ENCODE measurements at regions not wholly inside any gene's neighbourhood (a gene's known extent, or its start where the extent isn't known, plus 50 kb on each side); places are given as distances from the start of the nearest gene placed in this dataset.
"Not testable (repeated sequence)": the region's sequence is repeated elsewhere in the genome, so short reads cannot be mapped to it uniquely, and the experiment has no call there.

GRCh38 chr2:145367334-145367733 is 847.4 kb upstream of the ZEB2 start:
- H3K27me3 ChIP-seq (ENCODE audit: control insufficient read depth in 1 of 2, insufficient read depth in 1 of 2, low read length in 2 of 2); H2AK5ac ChIP-seq (ENCODE audit: low read length, severe bottlenecking); H2BK12ac ChIP-seq (ENCODE audit: low read length in 2 of 2); H2BK120ac ChIP-seq (ENCODE audit: low read depth, low read length); H3K23ac ChIP-seq (ENCODE audit: low read length in 2 of 2); H2AFZ ChIP-seq (ENCODE audit: low read depth, low read length); H3K4me3 ChIP-seq (ENCODE audit: insufficient read depth in 1 of 2, low read depth in 1 of 2, low read length in 2 of 2); H3K9ac ChIP-seq (ENCODE audit: low read length); H3K4me1 ChIP-seq (ENCODE audit: control insufficient read depth, insufficient read depth, low read depth, low read length); DNase-seq; H2BK15ac ChIP-seq (ENCODE audit: low read depth, poor library complexity, severe bottlenecking); H3K36me3 ChIP-seq (ENCODE audit: control insufficient read depth in 1 of 2, insufficient read depth in 2 of 2, low read depth in 1 of 2, low read length in 2 of 2); H3K79me1 ChIP-seq (replicated peaks; ENCODE audit: low read length, poor library complexity, severe bottlenecking); H3K4me2 ChIP-seq (ENCODE audit: low read length, poor library complexity, severe bottlenecking); H3K4ac ChIP-seq (ENCODE audit: low read depth in 1 of 2, low read length in 2 of 2); H4K8ac ChIP-seq (ENCODE audit: low read length); H3K9me3 ChIP-seq (ENCODE audit: control insufficient read depth, low read length); H3K27ac ChIP-seq (ENCODE audit: low read length, poor library complexity, severe bottlenecking); H3K18ac ChIP-seq (ENCODE audit: low read depth in 1 of 2, low read length in 2 of 2); H2BK5ac ChIP-seq (ENCODE audit: low read depth, low read length, poor library complexity, severe bottlenecking); H3K14ac ChIP-seq (ENCODE audit: low read length in 2 of 2); H4K91ac ChIP-seq (ENCODE audit: low read length): not testable (repeated sequence)
- 100% methylated on average over 2 of the region's 3 CpGs for WGBS

DNA sequence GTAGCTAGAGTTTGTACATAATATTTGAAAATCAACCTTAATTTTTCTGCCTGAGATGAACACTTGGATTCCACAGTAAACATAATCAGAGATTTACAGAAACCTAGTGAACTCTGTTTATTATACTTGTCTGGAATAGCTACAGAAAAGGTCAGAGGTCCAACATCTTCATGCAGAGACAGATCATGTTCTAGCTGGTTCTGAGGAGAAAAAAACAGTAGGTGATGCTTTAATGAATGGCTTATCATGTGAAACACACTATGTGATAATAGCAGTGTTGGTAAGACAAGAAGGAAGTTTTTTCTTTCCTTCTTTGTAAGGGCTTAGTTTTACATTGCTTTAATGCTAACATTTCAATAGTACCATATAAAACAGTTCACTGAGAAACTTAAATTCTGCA is 846.4 kb upstream of the ZEB2 start:
- Histone ChIP-seq H2BK15ac (ENCODE audit: low read depth, poor library complexity, severe bottlenecking) (no peak overlapping the region), H3K9me3 (ENCODE audit: control insufficient read depth, low read length) (no peaks in the 10 kb centered on the region), H4K91ac (ENCODE audit: low read length) (no peak overlapping the region), H2BK120ac (ENCODE audit: low read depth, low read length) (no peak overlapping the region), H2AK5ac (ENCODE audit: low read length, severe bottlenecking) (no peak overlapping the region), H3K4ac (ENCODE audit: low read depth in 1 of 2, low read length in 2 of 2) (no peak overlapping the region), H3K4me2 (ENCODE audit: low read length, poor library complexity, severe bottlenecking) (no peak overlapping the region), H3K14ac (ENCODE audit: low read length in 2 of 2) (no peak overlapping the region), H3K36me3 (ENCODE audit: control insufficient read depth in 1 of 2, insufficient read depth in 2 of 2, low read depth in 1 of 2, low read length in 2 of 2) (no peaks in the 10 kb centered on the region), H3K79me1 (replicated peaks; ENCODE audit: low read length, poor library complexity, severe bottlenecking) (no peaks in the 10 kb centered on the region), H3K4me3 (ENCODE audit: insufficient read depth in 1 of 2, low read depth in 1 of 2, low read length in 2 of 2) (no peak overlapping the region), H2BK5ac (ENCODE audit: low read depth, low read length, poor library complexity, severe bottlenecking) (no peak overlapping the region), H4K8ac (ENCODE audit: low read length) (no peak overlapping the region), H3K9ac (ENCODE audit: low read length) (no peak overlapping the region), H2BK12ac (ENCODE audit: low read length in 2 of 2) (no peak overlapping the region), H3K18ac (ENCODE audit: low read depth in 1 of 2, low read length in 2 of 2) (no peak overlapping the region), H3K27me3 (ENCODE audit: control insufficient read depth in 1 of 2, insufficient read depth in 1 of 2, low read length in 2 of 2) (no peaks in the 10 kb centered on the region), H3K23ac (ENCODE audit: low read length in 2 of 2) (no peak overlapping the region), H2AFZ (ENCODE audit: low read depth, low read length) (no peak overlapping the region), H3K27ac (ENCODE audit: low read length, poor library complexity, severe bottlenecking) (no peak overlapping the region), H3K4me1 (ENCODE audit: control insufficient read depth, insufficient read depth, low read depth, low read length) (no peaks in the 10 kb centered on the region)
- DNase-seq: peak; percentile 18

DNA sequence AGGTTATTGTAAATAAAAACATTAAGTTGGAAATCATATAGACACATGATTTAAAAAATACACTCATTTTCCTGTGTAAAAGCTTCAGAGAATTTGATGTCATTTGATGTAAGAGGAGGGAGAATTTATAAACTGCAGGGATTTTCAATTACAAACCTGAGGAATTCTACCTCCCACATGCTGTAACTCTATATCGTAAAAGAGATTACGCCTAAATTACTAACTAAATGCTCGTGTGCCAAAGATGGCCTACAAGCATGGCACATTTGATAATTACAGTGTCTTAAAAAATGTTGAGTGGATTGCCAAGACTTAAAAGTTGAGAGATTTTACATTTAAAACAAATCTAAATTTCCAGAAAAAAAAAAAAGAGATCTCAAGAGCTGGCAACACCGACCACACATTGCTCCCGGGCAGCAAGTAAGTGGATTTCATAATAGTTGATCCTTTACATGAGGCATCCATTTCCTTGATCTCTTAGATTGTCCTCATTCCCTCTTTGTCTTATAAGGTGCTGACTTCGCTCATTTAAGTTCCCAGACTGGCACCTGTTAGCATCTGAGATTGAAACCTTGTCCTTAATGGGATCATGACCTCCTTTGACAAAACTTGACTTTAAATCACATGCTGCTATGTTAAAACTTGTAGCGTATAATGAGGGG is 840.3 kb upstream of the ZEB2 start:
- 98% methylated on average over 4 of the region's 7 CpGs for WGBS
- H3K23ac ChIP-seq (ENCODE audit: low read length in 2 of 2): no peak overlapping the region

GRCh38 chr2:145359561-145359960 is 839.6 kb upstream of the ZEB2 start:
- no peak overlapping the region for H2BK12ac ChIP-seq (ENCODE audit: low read length in 2 of 2)
- no peak overlapping the region for H3K27ac ChIP-seq (ENCODE audit: low read length, poor library complexity, severe bottlenecking)
- no peaks in the 10 kb centered on the region for H3K36me3 ChIP-seq (ENCODE audit: control insufficient read depth in 1 of 2, insufficient read depth in 2 of 2, low read depth in 1 of 2, low read length in 2 of 2)
- H2BK15ac ChIP-seq (ENCODE audit: low read depth, poor library complexity, severe bottlenecking): no peak overlapping the region
- WGBS: 95% methylated on average over 3 of the region's 3 CpGs
- no peak overlapping the region for H2AFZ ChIP-seq (ENCODE audit: low read depth, low read length)
- H2BK5ac ChIP-seq (ENCODE audit: low read depth, low read length, poor library complexity, severe bottlenecking): no peak overlapping the region
- DNase-seq: no peak
- H3K9ac ChIP-seq (ENCODE audit: low read length): no peak overlapping the region
- no peak overlapping the region for H3K18ac ChIP-seq (ENCODE audit: low read depth in 1 of 2, low read length in 2 of 2)
- H3K4ac ChIP-seq (ENCODE audit: low read depth in 1 of 2, low read length in 2 of 2): no peak overlapping the region
- H3K4me2 ChIP-seq (ENCODE audit: low read length, poor library complexity, severe bottlenecking): no peak overlapping the region
- H3K27me3 ChIP-seq (ENCODE audit: control insufficient read depth in 1 of 2, insufficient read depth in 1 of 2, low read length in 2 of 2): no peaks in the 10 kb centered on the region
- H2BK120ac ChIP-seq (ENCODE audit: low read depth, low read length): no peak overlapping the region
- H3K23ac ChIP-seq (ENCODE audit: low read length in 2 of 2): no peak overlapping the region
- no peaks in the 10 kb centered on the region for H3K4me1 ChIP-seq (ENCODE audit: control insufficient read depth, insufficient read depth, low read depth, low read length)
- H2AK5ac ChIP-seq (ENCODE audit: low read length, severe bottlenecking): no peak overlapping the region
- H4K8ac ChIP-seq (ENCODE audit: low read length): no peak overlapping the region
- H4K91ac ChIP-seq (ENCODE audit: low read length): no peak overlapping the region
- H3K14ac ChIP-seq (ENCODE audit: low read length in 2 of 2): no peak overlapping the region
- H3K9me3 ChIP-seq (ENCODE audit: control insufficient read depth, low read length): no peaks in the 10 kb centered on the region
- H3K79me1 ChIP-seq (replicated peaks; ENCODE audit: low read length, poor library complexity, severe bottlenecking): no peaks in the 10 kb centered on the region
- H3K4me3 ChIP-seq (ENCODE audit: insufficient read depth in 1 of 2, low read depth in 1 of 2, low read length in 2 of 2): no peak overlapping the region

More for the DNA sequence above, 840.3 kb upstream of the ZEB2 start:
- Histone ChIP-seq H3K14ac (ENCODE audit: low read length in 2 of 2) (no peak overlapping the region), H4K91ac (ENCODE audit: low read length) (no peak overlapping the region), H3K9me3 (ENCODE audit: control insufficient read depth, low read length) (no peaks in the 10 kb centered on the region), H4K8ac (ENCODE audit: low read length) (no peak overlapping the region), H3K36me3 (ENCODE audit: control insufficient read depth in 1 of 2, insufficient read depth in 2 of 2, low read depth in 1 of 2, low read length in 2 of 2) (no peaks in the 10 kb centered on the region), H3K27me3 (ENCODE audit: control insufficient read depth in 1 of 2, insufficient read depth in 1 of 2, low read length in 2 of 2) (no peaks in the 10 kb centered on the region), H2BK15ac (ENCODE audit: low read depth, poor library complexity, severe bottlenecking) (no peak overlapping the region), H2AFZ (ENCODE audit: low read depth, low read length) (no peak overlapping the region), H2AK5ac (ENCODE audit: low read length, severe bottlenecking) (no peak overlapping the region), H3K18ac (ENCODE audit: low read depth in 1 of 2, low read length in 2 of 2) (no peak overlapping the region), H2BK5ac (ENCODE audit: low read depth, low read length, poor library complexity, severe bottlenecking) (no peak overlapping the region), H3K4ac (ENCODE audit: low read depth in 1 of 2, low read length in 2 of 2) (no peak overlapping the region), H3K4me2 (ENCODE audit: low read length, poor library complexity, severe bottlenecking) (no peak overlapping the region), H3K27ac (ENCODE audit: low read length, poor library complexity, severe bottlenecking) (no peak overlapping the region), H2BK12ac (ENCODE audit: low read length in 2 of 2) (no peak overlapping the region), H3K4me1 (ENCODE audit: control insufficient read depth, insufficient read depth, low read depth, low read length) (no peaks in the 10 kb centered on the region), H3K4me3 (ENCODE audit: insufficient read depth in 1 of 2, low read depth in 1 of 2, low read length in 2 of 2) (no peak overlapping the region), H3K79me1 (replicated peaks; ENCODE audit: low read length, poor library complexity, severe bottlenecking) (no peaks in the 10 kb centered on the region), H3K9ac (ENCODE audit: low read length) (no peak overlapping the region), H2BK120ac (ENCODE audit: low read depth, low read length) (no peak overlapping the region)
- no peak for DNase-seq
